ENCODE measurements at regions not wholly inside any gene's neighbourhood (a gene's known extent, or its start where the extent isn't known, plus 50 kb on each side); places are given as distances from the start of the nearest gene placed in this dataset.
A peak's percentile ranks its signal among the peaks of the same experiment; 100 is the strongest.
"Not testable (repeated sequence)": the region's sequence is repeated elsewhere in the genome, so short reads cannot be mapped to it uniquely, and the experiment has no call there.

DNA sequence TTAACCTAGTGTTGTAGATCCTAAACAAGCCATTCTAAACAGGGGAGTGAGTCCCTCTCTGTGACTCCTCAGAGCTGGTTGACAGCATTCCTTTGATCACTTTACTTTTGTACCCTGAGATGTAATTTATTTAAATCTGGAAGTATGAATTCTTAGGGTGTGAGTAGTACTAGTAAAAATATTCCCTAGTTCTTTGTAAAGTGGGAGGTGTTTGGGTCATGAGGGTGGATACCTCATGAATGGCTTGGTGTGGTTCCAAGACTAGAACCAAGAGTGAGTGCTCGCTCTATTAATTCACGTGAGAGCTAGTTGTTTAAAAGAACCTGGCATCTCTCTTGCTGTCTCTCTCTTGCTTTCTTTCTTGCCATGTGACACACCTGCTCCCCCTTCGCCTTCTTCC is 223.7 kb downstream of the SQOR start:
- in situ Hi-C loops (cut with HindIII; ENCODE audit: low sequenced_read_pairs) = no loop called here
- no peak for DNase-seq (ENCODE audit: low spot score)

DNA sequence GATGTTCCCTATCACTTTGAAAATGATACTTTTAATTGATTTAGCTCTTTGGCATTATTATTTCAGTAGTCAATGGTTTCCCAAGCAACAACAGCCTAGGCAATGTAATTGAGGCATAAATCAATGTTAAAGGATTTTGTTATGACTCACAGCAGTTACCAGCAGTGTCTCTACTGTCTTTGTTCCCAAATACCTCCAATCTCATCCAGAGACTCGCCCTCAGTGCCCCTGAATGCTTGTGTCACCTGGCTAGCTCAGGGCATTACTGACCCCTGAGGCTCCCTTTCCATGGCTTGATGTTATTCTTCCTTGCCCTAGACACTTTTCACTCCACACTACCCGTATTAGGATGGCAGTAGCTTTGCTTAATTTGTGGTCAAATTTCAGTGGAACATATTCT is 227.2 kb downstream of the SQOR start:
- in situ Hi-C loops (cut with HindIII; ENCODE audit: low sequenced_read_pairs) = no loop called here
- DNase-seq (ENCODE audit: low spot score) = no peak

DNA sequence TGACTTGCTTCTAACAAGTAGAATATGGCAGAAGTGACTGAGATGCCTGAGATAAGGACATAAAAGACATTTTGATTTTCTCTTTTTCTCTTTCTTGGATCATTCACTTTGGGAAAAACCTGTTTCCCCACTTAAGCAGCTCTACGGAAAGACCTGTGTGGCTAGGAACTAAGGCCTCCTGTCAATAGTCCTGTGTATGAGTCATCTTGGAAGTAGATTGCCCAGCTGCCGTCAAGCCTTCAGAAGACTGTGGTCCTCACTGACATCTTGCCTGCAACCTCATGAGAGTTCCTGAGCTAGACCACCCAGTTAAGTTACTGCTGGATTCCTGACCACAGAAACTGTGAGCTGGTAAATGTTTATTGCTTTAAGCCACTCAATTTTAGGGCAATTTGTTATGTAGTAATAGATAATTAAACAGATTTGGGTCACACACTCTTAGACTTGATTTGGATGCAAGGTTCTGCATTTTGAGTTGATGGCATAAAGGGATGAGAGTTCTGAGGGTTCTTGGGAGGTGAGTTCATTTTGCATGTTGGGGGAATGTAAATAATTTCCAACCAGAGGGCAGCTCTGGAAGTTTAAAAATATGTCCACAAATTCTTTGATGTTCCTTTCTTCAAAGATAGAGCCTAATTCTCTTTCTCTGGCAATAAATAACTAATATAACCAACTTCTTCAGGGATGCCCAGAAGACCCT is 229.2 kb downstream of the SQOR start:
- in situ Hi-C loops (cut with HindIII; ENCODE audit: low sequenced_read_pairs) = no loop called here
- no peak for DNase-seq (ENCODE audit: low spot score)

DNA sequence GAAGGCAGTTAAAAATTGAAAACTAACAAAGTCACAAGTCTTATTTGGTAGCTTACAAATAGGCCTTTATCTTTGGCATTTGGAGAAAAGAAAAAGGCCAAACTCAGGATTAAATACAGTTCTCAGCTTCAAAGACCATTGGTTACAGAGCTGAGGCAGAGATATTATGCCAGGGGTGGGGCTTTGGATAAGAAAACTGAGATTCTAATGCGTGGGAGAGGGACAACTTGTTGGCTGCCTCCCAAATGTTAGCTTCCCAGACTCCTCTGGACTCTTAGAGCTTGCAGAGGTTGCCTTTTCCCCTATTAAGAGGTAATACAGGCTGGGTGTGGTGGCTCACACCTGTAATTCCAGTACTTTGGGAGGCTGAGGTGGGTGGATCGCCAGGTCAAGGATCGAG is 231.8 kb downstream of the SQOR start:
- no peak for DNase-seq (ENCODE audit: low spot score)
- in situ Hi-C loops (cut with HindIII; ENCODE audit: low sequenced_read_pairs) = no loop called here

DNA sequence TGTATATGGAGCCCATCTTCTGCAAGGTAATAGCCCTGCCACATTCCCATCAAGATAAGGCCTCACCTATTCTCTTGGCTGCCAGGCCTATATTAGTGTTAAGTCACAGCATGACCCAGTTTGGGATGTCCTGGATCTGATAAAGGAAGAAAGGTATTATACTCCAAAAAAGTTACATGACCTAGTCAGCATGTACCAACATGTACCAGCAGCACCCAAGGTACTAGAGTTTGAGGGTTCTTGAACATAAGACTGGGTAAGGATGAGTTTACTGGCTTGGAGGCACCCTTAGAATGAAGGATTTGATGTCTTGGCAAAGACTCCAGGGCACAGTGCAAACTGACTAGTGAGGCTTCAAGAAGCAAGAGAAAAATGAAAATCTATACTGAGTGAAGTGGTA is 232.5 kb downstream of the SQOR start:
- no peak for DNase-seq (ENCODE audit: low spot score)
- in situ Hi-C loops (cut with HindIII; ENCODE audit: low sequenced_read_pairs) = no loop called here

DNA sequence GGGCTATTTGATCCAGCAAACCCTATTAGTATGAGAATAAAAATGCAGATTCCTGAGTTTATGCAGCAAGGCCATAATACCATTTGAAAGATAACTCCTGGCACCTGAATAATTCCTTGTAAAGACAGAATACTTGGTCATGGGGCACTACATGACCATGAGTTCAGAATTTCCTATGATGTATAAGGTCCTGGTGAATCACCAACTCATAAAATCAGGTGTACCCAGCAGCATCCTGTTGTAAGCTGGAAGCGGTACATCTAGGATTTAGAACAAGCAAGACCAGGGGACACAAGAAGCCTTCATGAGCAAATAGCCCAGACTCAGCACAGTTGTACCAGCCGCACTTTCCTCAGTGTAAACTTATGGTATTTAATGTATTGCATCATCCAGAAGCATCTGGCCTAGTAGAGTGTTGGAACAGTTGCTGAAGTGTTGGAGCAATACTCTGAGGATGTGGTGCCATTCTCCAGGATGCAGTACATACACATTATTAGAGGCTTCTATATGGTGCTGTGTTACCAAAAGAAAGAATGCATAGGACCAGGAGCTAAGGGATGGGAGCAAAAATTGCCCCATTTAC is 233.4 kb downstream of the SQOR start:
- in situ Hi-C loops (cut with HindIII; ENCODE audit: low sequenced_read_pairs) = no loop called here
- DNase-seq (ENCODE audit: low spot score) = no peak

DNA sequence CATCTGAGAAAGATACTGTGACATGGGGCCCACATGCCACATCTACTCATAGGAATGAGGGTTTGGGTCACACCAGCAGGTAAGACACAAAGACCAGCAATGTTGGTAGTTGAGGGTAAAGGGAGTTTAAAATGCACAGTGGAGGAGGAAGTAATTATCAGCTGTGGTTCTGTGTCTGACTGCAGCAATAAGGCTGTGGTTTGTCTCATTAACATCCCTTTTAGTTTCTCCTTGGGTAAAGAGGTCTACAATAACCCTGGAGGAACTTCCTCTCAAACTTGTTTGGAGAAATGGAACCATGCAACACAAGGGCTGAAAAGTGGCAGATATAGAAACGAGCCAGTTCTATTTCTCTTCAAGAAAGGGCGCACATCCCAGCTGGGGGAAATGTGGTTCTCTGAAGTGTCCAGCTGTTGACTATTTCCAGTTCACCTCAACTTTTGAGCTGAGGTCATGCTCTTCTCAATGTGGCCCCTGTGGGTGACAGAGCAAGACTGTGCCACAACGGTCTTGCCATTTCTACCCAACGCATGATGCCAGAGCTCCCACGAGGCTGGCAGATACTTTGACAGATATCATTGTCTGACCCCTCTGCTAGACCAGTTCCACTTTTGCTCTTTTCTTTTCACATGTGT is 234.3 kb downstream of the SQOR start:
- in situ Hi-C loops (cut with HindIII; ENCODE audit: low sequenced_read_pairs) = no loop called here
- no peak for DNase-seq (ENCODE audit: low spot score)

DNA sequence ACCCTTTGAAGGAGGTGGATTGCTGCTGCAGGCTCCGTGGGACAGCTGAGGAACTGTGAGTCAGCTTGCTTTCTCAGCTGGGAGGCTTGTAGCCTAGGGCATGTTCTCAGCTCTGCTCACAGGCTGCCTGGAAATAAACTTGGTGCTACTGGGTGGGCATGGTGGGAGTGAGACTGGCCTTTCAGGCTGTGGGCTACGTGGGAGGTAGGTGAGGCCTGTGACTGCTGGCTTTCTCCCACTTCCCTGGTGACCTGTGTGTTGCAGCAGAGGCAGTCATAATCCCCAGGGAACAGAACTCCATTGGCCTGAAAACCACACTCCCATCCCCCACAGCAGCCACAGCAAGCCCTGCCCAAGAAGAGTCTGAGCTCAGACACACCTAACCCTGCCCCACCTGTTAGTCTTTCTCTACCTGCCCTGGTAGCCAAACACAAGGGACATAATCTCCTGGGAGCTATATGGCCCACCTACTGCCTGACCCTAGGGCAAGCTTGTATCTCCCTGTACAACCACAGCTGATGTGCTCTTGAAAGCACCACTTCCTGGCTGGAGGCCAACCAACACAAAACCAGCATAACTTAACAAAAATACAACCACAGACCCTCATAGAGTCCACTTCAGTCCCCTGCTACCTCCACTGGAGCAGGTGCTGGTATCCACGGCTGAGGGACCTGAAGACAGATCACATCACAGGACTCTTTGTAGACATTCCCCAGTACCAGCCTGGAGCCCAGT is 236.5 kb downstream of the SQOR start:
- in situ Hi-C loops (cut with HindIII; ENCODE audit: low sequenced_read_pairs) = no loop called here
- no peak for DNase-seq (ENCODE audit: low spot score)

DNA sequence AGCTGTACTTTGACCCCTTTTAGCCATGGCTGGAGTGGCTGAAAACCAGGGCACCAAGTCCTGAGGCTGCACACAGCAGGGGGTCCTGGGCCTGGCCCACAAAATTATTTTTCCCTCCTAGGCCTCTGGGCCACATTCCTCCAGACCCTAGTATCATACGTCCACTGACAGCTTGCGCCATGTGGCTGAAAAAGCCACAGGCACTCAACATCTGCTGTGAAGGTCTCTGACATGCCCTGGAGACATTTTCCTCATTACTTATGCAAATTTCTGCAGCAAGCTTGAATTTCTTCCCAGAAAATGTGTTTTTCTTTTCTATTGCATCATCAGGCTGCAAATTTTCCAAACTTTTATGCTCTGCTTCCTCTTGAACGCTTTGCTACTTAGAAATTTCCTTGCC is 239.0 kb downstream of the SQOR start:
- in situ Hi-C loops (cut with HindIII; ENCODE audit: low sequenced_read_pairs) = no loop called here
- DNase-seq (ENCODE audit: low spot score) = peak; percentile 12

DNA sequence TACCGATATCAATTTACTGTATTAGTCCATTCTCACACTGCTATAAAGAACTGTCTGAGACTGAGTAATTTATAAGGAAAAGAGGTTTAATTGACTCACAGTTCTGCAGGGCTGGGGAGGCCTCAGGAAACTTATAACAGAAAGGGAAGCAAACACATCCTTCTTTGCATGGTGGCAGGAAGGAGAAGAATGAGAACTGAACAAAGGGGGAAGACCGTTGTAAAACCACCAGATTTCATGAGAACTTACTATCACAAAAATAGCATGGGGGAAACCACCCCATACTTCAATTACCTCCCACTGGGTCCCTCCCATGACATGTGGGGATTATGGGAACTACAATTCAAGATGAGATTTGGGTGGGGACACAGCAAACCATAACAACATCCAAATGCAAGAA is 239.7 kb downstream of the SQOR start:
- in situ Hi-C loops (cut with HindIII; ENCODE audit: low sequenced_read_pairs); DNase-seq (ENCODE audit: low spot score): not testable (repeated sequence)

DNA sequence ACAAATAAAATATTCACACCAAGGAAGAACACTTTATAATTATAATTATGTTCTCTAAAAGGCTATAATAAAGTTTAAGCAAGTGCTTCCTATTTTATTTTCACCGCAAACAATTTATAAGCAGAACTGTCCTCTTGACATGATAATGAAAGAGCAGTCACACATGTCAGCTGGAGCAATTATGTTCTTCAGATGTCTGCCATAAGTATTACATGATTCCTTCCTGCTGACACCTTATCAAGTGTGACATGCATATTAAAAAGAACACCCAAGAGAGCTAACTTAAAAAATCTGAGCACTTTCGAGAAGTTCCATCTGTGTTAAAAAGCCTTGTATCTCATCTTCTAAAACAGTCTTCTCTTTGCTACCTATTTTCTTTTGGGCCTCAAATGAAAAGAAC is 249.5 kb downstream of the SQOR start:
- DNase-seq (ENCODE audit: low spot score) = no peak
- in situ Hi-C loops (cut with HindIII; ENCODE audit: low sequenced_read_pairs) = no loop called here

DNA sequence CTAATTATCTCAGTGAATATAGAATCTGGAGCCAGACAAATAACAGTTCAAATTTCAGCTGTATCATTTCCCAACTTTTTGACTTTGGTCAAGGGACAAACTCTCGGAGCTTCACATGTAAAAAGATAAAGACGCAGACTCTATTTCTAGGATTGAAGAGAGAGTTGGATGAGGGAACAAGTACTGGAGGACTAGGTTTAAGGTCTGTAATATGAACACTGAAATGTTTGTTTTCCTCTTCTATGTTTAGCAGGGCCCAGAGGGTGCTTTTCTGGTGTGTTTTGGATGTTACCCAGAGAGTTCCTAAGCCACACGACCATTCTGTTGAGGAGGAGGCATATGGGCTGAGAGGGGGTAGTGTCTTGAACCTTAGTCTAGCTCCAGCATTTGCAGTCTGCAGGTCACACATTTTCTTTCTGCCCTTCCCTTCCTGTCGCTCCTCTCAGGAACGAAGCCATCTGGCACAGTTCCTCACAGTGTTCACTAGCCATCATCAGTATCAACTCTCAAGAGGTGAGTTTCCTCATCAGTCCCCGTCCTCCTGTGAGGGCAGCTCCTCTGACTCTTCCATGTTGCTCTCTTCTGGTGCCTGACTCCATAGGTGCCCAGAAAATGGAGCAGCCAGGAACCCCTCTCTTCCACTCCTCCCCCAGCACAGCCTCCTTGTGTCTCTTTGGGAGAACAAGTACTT is 250.1 kb downstream of the SQOR start:
- DNase-seq (ENCODE audit: low spot score) = no peak
- in situ Hi-C loops (cut with HindIII; ENCODE audit: low sequenced_read_pairs) = no loop called here

DNA sequence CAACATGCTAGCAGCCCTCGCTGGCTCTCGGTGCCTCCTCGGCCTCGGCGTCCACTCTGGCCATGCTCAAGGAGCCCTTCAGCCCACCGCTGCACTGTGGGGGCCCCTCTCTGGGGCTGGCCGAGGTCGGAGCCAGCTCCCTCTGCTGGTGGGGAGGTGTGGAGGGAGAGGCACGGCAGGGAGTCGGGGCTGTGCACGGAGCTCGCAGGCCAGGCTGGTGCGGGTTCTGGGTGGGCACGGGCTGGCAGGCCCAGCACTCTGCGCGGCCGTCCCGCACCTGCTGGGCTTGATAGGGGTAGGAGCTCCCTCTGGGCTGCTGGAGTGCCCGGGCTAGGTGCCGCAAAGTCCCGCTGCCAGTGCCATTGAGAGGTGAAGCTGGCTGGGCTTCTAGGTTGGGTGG is 251.0 kb downstream of the SQOR start:
- DNase-seq (ENCODE audit: low spot score) = no peak
- in situ Hi-C loops (cut with HindIII; ENCODE audit: low sequenced_read_pairs) = no loop called here

DNA sequence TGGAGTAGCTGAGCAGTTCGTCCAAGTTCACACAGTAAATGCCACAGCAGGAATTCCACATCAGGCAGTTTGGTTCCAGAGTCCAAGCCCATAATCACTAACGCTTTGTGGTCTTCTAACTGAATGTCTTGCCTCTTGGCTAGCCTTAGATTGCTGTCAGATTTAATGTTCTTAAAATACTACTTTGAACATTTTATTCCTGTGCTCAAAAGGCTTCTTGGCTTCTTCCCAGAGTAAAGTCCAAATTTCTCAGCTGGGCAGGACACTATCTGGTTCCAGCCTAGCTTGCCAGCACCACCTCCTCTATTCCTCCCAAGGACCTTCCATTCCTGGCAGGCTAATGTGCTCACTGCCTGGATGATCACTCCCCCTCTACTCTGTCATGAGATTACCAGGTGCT is 256.9 kb downstream of the SQOR start:
- DNase-seq (ENCODE audit: low spot score) = peak; percentile 79
- in situ Hi-C loops (cut with HindIII; ENCODE audit: low sequenced_read_pairs) = no loop called here

DNA sequence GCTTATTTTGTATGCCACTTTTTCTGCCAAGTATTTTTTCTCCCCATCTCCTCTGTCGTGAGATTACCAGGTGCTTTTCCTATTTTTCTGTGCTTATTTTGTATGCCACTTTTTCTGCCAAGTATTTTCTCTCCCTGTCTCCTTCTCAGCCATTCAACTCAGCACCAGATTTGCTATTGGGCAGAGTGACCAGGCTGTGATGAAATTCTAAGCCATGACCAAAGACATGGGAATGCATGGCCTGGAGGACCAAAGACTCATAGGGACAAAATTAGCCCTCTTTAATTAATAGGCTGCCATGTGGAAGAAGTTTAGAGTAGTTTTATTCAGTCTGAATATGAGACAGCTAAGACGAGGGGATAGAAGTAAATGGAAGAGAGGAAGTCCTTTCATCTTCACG is 257.4 kb downstream of the SQOR start:
- in situ Hi-C loops (cut with HindIII; ENCODE audit: low sequenced_read_pairs) = no loop called here
- no peak for DNase-seq (ENCODE audit: low spot score)

DNA sequence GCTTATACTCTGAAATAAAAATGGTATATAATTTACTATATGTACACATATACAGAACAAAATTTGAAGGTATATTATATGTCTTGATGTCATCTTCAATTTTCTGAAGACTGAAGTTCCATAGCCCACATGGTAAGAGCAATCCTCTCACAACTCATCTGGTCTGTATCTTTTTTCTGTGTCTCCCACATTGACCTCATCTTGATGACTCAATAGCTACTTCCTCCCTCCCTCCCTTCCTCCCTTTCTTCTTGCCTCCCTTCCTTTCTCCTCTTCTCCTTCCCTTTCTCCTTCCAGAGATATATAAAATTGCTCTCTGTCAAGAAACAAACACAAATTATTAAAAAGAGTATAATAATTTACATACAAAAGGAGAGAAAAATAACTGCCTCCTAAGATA is 268.5 kb downstream of the SQOR start:
- in situ Hi-C loops (cut with HindIII; ENCODE audit: low sequenced_read_pairs) = no loop called here
- no peak for DNase-seq (ENCODE audit: low spot score)

DNA sequence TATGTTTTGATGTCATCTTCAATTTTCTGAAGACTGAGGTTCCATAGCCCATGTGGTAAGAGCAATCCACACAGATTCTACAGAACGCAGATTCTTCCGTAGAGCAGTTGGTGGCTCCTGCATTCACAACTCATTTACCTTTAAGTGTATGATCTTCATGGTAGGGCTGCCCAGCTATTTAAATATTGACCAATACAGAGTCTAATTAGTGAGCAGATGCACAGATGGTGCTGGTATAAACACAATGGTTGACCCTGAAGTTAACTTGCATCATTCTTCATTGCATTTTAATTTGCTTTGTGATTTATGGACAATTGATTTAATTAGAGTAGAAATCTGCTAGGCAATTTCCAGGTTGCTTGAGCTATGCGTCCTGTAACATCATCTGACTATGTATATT is 269.2 kb downstream of the SQOR start:
- in situ Hi-C loops (cut with HindIII; ENCODE audit: low sequenced_read_pairs) = no loop called here
- DNase-seq (ENCODE audit: low spot score) = no peak

DNA sequence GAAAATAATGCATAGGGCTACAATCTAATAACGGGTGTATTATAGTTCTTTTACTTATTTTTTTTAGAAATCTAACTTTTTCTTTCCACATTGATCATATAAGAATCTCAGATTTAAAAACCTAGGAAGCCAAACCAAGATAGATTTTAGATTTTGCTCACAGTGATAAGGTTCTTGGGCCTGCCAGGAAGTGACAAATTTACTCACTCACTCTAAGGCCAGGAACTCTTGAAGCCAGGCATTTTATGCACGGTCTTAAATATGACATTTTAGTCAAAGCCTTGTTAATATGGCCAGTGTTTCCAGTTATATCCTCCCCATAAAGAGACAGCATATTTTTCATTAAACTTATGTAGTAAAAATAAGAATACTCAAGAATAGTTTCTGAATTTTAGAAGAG is 271.4 kb downstream of the SQOR start:
- DNase-seq (ENCODE audit: low spot score) = no peak
- in situ Hi-C loops (cut with HindIII; ENCODE audit: low sequenced_read_pairs) = no loop called here

DNA sequence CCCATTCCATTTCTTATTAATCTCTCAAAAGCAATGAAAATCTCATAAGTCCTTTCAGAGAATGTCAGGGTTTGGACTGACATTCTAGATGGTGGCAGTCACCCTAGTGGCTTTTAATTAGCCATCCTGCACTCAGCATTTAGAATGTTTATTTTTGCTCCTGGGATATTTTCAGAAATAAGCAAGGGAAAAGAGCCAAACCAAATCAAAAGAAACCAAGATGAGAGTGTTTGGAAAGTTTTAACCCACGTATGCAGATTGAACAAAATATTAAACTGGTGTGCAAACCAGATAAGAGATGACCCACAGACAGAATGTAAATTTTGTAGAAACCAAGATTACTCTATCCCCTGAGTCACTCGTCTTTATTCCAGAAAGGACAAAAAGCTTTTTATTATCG is 275.8 kb downstream of the SQOR start:
- DNase-seq (ENCODE audit: low spot score) = no peak
- in situ Hi-C loops (cut with HindIII; ENCODE audit: low sequenced_read_pairs) = no loop called here

DNA sequence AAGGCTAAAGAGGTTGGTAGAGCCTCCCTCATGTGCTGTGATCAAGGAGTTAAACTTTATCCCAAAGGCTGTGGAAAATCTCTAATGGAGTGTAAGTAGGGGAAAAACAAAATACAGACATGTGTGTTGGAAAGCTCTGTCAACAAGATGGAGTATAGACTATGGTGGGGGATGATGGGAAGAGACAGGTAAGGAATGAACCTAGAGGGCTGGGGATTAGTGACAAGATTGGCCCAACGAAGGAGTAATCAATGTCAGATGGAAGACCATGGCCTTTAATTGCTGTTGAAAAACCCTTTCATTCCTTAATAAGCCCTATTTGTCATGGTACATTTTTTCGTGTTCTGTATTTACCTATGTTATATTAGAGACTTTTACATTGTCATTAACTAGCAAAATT is 278.6 kb downstream of the SQOR start:
- no peak for DNase-seq (ENCODE audit: low spot score)
- in situ Hi-C loops (cut with HindIII; ENCODE audit: low sequenced_read_pairs) = no loop called here
